ENCODE measurements at regions not wholly inside any gene's neighbourhood (a gene's known extent, or its start where the extent isn't known, plus 50 kb on each side); places are given as distances from the start of the nearest gene placed in this dataset.
"Not testable (repeated sequence)": the region's sequence is repeated elsewhere in the genome, so short reads cannot be mapped to it uniquely, and the experiment has no call there.

DNA sequence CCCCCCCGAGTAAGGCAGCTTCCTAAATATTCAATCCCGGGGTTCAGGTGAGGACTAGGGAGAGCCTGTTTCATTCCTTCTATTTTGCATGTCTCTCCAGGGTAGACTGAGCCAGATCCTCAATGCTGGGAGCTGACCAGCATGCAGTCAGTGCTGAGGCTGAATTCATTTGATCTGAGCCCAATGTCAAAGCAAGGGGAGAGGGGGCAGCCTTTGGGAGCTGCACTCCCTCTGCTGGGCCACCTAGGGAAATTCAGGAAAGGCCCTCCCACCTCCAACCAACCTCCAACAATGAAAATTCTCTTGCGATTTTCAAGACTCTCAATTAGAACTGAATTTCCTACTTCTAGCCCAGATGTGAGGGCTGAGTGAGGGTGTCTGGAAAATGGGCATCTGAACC lies 371.2 kb downstream of the NPHP4 start:
- no peak for DNase-seq

DNA sequence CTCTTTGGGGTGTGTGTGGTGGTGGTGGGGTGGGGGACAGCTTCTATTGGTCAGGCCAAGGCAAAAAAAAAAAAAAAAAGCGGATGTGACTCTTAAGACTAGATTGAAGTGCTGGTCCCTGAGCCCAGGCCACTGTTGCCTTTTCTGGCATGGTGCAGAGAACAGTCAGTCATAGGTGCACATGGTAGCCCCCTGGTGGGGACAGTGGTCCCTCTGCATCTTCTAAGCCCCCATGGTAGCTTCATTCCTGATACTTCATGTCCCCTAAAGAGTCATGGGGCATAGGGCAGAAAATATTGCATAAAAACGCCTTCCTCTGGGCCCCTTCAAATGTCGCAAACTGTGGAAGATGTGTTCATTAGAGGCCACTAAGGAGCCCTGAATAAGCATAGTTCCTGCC lies 371.8 kb downstream of the NPHP4 start:
- DNase-seq, result peak; percentile 0

DNA sequence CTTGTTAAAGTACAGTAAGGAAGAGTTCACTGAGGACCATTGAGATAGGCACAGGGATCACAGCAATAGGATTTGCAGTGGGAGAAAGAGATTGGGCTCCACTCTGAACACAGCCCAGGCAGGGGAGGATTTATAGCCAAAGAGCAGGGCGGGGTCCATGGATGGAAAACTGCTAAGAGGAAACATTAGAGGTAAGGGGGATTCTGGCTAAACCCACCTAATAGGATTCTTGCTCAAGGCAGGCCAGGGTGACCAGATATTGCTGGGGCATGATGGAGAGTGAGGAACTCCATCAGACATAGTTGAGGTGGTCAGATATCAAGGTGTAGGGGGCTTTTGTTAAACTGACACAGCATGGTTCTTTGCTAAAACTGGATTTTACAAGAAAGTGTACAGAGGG lies 372.8 kb downstream of the NPHP4 start:
- no peak for DNase-seq

DNA sequence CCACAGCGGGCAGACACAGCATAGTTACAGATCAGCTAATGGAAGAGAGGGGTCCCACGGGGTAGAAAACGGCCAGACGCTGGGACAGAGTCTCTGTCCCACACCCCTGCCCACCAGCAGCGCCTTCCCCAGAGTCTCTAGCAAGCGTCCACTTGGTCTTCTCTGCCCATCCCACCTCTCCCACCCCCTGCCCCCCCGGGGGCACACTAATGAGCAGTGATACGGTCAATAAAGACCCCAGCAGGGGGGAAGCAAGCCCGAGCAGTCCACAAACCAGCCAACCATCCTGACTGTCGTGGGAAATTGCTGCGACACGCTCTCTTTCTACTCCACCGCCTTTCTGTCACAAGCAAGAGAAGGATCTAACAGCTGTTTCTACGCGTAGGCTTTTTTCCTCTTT lies 374.7 kb downstream of the NPHP4 start:
- DNase-seq, result no peak

DNA sequence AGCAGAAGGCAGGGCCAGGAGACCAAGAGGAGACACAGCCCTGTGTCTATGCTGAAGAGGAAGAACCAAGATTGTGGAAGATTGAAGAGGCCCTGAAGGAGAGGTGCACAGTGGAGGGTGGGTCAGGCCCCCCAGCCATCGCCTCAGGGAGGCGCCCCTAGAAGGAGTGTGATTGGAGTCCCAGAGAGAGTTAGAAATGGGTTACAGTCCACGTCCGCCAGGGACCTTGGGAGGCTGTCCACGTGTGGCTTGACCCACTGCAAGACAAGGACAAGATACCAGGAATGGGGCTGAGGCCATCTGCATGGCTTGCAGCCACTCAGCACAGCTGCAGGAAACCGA lies 375.1 kb downstream of the NPHP4 start:
- DNase-seq, result peak; percentile 1

DNA sequence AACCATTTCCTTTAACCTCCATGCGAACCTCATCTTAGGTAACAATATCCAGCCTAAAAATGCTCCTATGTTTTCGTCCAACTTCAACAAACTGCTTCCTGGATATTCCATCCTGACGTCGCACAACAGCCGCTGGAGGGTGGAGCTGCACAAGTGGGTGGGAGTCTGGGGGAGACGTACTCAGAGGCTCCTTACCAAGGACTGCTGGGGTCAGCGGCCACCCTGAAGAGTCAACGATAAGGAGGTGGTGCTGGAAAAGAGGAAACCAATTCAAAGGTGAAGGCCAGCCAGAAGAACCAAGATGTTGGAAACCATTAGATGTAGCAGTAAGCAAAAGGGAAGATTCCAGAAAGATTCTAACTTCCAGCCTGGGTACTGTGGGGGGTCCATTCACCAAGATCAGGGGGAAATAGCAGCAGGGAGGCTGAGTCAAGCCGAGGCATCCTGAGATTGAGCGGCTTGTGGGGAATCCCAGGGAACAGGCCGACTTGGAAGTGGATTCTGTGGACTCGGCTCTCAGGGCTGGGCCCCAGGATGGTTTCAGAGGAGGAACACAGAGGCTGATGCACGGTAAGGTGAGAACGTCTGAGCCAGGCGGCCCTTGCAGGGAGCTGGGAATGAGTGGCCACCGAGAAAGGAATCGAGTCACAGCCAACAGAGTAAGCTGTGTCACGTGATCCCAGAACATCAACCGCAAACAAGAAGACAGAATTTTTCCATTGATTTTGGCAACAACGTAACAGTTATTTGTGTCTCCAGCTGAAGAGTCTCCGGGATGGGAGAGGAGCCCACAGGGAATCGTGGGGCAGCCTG lies 375.7 kb downstream of the NPHP4 start:
- peak; percentile 1 for DNase-seq

DNA sequence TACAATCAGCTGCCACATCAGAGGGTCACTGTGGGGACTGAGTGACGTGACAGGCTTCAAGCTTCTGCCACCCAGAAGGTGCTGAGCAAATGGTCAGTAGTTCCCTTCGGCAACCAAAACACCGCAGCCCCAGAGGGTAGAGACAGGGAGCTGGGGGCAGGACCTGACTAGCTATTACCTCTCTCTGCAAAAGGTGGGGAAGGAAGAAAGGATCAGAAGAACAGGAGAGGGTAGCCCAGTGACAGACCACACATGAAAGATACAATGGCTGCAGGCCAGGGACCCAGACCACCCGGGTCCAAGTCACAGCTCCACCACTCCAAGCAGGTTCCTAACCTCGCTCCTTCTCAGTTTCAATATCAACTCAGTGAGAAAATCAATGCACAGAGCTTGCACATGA lies 377.1 kb downstream of the NPHP4 start:
- DNase-seq, result peak; percentile 0

DNA sequence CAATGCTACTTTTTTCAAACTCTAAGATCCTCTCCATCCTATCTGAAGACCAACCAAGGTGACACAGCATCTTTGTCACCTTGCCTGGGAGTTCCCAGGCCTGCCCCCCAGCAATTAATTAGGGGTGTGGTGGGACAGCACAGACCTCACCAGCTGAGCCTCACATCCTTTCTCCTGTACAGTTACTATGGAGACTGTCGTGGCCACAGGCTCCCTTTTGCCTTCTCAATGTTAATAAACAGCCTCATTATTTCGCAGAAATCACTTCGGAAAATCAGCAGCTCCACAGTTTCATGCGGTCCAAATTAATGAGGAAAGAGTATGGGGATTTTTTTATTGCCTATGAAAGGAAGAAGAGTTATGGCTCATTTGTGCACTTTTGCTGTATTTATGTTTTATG lies 378.3 kb downstream of the NPHP4 start:
- no peak for DNase-seq

DNA sequence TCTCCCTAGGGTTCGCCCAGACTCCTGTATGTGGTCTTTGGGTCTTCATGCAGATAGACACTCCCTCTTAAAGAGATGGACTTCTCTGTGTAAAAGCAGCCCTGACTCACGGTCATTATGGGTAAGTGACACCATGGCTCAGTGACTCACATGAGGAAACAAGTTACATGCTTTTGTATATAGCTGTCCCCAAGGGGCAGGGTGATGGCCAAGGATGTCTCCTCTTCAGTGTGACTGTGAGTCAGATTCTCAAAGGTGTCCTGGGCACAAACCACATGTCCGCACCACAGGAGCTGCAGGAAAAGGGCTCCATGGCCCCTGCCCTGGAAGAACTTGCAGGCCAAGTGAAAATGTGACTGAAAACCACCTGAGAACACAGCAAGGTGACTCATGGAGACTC lies 380.4 kb downstream of the NPHP4 start:
- DNase-seq, result no peak

DNA sequence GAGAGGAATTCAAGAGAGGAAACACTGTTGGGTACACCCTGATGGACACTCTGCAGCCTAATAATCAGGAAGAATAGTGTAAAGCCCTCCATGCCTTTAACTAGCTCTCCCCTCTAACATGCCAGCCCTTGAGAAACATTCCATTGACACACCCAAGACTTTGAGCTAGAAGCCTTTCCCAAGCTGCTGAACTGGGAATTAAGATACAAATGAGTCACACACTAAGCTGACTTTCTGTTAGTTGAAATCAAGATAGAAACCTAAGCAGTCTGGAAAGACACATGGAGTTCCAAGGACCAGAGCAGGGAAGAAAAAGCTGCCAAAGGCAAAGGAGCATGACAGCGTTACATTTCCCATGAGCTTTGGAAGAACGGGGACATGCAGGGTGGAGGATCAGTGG lies 380.8 kb downstream of the NPHP4 start:
- no peak for DNase-seq

DNA sequence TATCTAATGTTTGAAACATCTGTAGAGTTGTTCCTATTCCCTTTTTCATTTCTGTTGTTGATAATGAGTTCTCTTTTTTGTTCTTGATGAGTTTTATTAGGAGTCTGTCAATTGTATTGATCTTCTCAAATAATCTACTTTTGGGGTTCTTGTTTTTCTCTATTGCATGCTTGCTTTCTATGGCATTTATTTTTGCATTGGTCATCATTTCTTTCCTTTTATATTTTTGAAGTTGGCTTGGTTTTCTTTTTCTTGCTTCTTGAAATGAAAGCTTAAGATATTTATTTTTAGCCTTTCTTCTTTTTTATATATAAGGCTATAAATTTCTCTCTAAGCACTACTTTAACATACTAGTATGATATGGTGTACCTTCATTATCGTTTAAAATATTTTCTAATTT lies 381.8 kb downstream of the NPHP4 start:
- DNase-seq, result no peak

DNA sequence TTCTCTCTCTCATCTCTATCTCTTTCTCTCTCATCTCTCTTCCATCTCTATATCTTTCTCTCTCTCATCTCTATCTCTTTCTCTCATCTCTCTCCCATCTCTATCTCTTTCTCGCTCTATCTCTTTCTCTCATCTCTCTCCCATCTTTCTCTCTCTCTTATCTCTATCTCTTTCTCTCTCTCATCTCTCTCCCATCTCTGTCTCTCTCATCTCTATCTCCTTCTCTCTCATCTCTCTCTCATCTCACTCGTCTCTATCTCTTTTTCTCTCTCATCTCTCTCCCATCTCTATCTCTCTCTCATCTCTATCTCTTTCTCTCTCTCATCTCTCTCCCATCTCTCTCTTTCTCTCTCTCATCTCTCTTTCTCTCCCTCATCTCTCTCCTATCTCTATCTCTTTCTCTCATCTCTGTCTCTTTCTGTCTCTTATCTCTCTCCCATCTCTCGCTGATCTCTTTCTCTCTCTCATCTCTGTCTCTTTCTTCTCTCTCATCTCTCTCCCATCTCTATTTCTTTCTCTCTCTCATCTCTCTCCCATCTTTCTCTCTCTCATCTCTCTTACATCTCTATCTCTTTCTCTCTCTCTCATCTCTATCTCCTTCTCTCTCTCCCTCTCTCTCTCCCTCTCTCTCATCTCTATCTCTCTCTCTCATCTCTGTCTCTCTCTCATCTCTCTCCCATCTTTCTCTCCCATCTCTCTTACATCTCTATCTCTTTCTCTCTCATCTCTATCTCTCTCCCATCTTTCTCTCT lies 388.7 kb downstream of the NPHP4 start:
- DNase-seq, result no peak

DNA sequence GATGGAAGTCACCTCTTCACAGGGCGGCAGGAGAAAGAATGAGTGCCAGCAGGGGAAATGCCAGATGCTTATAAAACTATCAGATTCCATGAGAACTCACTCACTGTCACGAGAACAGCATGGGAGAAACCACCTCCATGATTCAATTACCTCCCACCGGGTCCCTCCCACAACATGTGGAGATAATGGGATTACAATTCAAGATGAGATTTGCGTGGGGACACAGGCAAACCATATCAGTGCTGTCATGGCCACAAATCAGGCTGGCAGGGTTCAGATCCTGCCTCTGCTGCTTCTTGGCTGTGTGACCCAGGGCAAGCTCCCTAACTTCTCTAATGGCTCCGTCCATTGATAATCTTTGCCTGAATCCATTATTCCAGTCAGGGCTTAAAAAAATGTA lies 389.5 kb downstream of the NPHP4 start:
- DNase-seq, result not testable (repeated sequence)

DNA sequence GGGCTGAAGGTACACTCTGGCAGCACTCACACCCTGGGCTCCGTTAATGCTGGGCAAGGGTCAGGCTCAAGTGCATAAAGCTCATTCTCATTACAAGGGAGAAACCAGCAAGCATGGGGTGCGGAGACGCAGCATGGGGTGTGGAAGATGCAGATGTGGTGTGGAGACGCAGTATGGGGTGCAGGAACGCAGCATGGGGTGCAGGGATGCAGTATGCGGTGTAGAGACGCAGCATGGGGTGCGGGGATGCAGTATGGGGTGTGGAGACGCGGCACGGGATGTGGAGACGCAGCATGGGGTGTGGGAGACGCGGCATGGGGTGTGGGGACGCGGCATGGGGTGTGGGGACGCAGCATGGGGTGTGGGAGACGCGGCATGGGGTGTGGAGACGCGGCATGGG lies 390.7 kb downstream of the NPHP4 start:
- no peak for DNase-seq

DNA sequence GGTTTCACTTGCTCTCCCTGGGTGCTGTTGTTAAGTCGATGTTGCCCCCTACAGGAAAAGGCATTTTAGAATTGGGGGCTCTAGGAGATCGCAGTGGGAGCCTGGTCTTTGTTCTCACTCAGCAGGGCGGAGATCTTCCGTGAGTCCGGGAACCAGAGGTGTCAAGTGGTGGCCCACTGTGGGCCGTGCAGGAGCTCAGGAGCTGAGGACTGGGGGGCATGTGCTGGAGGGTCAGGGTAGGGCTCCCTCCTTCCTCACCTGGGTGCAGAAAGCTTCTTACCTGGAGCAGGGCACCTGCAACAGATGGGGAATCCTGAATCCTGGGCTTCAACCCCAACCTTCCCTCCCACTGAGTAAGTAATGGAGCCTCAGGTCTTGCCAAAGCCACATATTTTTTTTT lies 392.7 kb downstream of the NPHP4 start:
- DNase-seq, result no peak

DNA sequence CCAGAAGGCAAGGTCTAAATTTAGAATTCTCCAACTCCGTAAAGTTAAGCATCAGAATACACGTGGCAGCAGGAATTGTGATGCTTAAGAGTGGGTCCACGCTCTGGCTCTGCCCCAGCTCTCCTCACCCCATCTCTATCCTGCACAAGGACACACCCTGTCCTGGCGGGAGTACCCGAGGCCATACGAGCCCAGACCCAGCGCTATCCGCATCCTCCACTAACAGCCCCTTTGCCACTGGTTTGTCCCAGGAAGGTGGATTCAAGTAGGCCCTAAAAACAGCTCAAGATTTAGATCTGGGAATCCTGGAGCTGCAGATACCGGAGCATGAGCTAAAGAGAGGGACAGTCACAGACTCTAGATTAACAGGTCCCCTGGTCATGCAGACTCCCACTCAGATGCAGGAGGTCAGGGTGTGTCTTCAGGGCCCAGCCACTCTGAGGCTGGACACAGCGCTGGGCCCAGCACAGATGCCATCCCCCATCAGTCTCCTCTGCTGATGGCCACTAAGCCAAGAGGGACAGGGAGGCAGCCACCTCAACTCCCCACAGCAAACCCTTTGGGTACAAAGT lies 393.3 kb downstream of the NPHP4 start:
- DNase-seq, result no peak

DNA sequence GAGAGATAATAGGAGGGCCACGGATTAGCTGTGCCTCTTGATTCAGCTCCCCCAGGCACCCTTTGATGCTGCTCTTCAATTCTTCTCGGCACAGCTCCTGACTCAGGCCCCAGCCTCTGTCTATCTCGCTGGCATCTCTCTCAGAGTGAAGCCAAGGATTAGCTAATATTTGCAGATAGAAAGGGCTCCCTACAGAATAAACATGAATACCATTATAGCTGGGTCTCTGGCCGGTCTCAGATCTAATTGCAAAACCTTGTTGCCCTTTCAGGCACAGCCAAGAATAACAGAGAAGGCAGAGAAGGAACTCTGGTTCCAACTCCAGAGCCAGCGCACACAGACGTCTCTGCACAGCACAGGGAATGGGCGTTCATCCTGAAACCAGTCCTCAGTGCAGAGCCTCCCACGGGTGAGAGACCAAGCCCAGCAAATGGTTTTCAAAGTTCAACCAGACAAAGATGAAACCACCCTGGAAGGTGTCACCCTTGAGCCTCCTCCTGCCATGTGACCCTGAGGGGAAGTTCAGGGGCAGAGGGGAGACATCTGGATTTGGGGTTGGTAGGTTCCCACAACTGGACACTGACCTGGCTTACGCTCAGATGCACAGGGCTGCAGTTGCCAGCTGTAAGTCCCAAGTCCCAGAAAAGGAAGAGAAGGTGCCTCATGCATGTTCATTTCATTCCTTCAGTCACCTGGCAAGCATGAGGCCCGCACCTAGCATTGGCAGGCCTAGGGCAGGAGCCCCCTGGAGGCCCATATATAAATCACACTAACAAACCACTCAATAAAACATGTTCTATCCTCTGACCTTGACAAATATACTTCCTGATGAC lies 394.0 kb downstream of the NPHP4 start:
- DNase-seq, result no peak

DNA sequence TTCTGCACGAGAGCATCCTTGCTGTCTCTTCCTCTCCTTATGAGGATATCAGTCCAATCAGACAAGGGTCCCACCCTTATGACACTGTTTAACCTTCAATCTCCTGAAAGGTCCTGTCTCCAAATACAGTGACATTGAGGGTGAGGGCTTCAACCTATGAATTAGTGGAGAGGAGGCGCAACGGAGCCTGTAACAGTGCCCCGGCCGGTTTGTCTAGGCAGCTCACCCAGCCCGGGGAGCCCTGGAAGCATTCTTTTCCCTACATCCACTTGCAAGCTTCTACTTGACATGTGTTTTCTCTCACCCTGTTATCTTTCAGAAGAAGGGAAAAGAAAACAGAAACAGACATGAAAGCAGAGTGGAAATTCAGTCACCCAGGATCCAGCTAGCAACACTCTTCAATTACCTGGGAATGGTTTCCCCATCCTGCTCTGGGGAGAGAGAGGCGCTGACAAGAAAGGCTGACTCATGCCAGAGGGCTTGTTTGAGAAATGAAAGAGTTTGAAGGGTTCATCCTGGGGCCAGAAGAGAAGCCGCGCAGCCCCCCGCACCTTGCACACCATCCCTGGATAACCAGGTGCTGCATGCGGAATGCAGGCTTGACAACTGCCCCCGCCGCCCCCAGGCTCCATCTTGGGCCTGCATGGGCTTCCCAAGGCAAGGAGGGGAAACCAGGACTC lies 394.9 kb downstream of the NPHP4 start:
- no peak for DNase-seq

DNA sequence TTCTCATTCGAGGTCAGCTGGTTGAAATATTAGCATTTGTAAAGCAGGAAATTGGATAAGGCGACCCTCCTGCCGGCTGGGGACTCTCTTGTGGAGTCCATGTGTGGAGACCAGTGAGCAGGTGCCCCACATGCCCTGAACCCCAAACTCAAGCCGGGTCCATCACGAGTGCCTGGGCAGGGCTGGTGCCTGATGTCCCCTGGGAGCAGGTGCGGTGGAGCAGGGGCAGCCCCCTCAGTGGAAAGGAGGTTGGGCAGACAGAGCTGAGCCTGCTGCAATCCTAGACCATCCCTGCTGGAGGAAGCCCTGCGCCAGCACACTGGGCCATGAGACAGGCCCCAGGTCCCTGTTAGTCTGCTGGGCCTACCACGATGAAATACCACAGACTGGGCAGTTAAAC lies 395.6 kb downstream of the NPHP4 start:
- DNase-seq, result no peak

DNA sequence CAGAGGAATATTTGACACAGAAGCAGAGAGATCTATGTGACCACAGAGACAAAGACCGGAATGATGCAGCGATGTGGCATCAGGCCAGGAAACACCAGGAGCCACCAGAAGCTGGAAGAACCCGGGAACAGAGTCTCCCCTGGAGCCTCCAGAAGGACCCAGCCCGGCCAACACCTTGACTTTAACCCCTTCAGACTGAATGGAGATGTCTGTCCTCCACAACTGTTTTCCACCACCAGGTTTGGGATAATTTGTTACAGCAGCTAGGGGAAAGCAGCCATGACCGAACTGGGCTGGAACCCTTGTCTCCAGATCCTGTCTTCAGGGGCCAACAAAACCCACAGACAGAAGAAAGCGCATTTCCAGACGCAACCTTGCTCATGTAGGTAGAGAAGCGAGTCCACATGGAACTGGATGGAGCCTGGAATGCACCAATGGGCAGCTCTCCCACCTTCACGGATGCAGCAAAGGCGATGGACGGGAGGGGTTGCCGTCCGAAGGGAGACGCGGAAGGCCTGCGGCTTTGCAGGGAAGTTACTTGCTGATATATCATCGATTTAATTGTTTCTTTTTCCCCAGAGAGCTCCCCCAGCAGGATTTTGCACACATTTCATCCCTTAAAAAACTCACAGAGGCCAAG lies 396.6 kb downstream of the NPHP4 start:
- DNase-seq, result no peak

DNA sequence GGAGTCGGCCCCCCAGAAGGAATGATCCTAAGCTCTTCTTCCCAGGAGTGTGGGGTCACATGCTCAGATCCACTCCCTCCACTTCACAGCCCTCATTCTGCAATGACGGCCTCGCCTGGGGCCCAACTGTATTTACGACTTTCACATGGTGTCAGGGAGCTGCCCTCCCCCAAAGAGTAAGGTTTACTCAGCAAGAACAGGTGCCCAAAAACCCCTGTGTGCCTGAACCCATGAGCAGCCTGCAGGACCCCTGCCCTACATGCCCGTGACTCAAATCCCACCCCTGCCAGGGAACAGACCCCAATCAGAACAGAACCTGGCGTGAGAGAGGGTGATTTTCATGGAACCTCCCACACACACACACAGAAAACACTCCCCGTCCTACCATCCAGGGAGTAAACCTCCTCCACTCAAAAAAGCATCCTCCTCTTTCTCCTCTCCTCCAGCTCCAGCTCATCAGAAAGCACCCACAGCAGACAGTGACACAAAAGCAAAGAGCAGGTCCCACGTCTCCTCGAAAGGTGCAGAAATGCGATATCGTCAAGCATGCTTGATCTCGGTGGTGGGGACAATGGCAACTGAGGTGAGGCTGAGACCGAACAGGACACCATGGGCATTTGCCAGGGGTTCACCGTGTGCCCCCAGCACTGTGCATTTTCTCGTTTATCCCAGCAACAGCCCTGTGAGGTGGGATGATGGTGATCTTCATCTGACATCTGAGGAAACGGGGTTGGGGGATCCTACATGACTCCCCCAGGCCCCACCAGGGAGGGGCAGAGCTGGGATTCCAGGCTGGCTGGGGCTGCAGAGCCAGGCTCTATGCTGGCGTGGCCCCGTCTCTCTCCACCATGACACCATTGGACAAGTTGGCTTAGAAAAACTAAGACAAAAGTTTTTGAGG lies 397.9 kb downstream of the NPHP4 start:
- DNase-seq, result no peak

Measured in stimulated activated CD4-positive, alpha-beta T cell treated with anti-CD3 and anti-CD28 coated beads, Interleukin-4, amount 100 ng/mL, for 24 hours (primary cell).